Activated T-cell treated with anti-CD3 and anti-CD28 coated beads, Interleukin-2, amount 50 U/mL, for 4 hours (primary cell): ENCODE measurements at regions not wholly inside any gene's neighbourhood (a gene's known extent, or its start where the extent isn't known, plus 50 kb on each side); places are given as distances from the start of the nearest gene placed in this dataset.

Experiments used
- ATAC-seq, 2 donors: fragments of 200-7000 bp; cut with Tn5 transposase; one replicate each; pipeline ENCODE4 v1.10.0; 2021
- DNase-seq: peaks from one replicate; pipeline ENCODE4 v3.0.0-alpha.2; 2020
- H3K27me3 Mint-ChIP-seq: one replicate; pipeline ENCODE4 v1.8.0; 2021; ENCODE audit warnings: low read depth, mixed read lengths
- H3K36me3 Mint-ChIP-seq: one replicate; pipeline ENCODE4 v1.8.0; 2022; ENCODE audit warnings: mixed read lengths; ENCODE audit not compliant: insufficient read depth
- H3K4me1 Mint-ChIP-seq: one replicate; pipeline ENCODE4 v1.8.0; 2021; ENCODE audit warnings: low read depth, mixed read lengths
- H3K4me3 Mint-ChIP-seq: one replicate; pipeline ENCODE4 v1.8.0; 2021; ENCODE audit warnings: mild to moderate bottlenecking, moderate library complexity, mixed read lengths
- H3K9me3 Mint-ChIP-seq: one replicate; pipeline ENCODE4 v1.8.0; 2021; ENCODE audit warnings: mixed read lengths

- Mint-ChIP-seq H3K4me1 (no peaks in the 10 kb centered on the region), H3K4me3 (no peak overlapping the region), H3K27me3 (no peaks in the 10 kb centered on the region), H3K9me3 (peaks cover 42% of the 10 kb centered on the region), H3K36me3 (no peaks in the 10 kb centered on the region)
- DNase-seq (no peak), ATAC-seq (no peak)
These were observed 532.8 kb upstream of the DEPDC1 start for GRCh38 chr1:69029649-69030048.

GRCh38 chr1:69038379-69038778 lies 529.3 kb upstream of the LRRC7 start:
- H3K4me1 Mint-ChIP-seq, result no peaks in the 10 kb centered on the region
- H3K36me3 Mint-ChIP-seq, result no peaks in the 10 kb centered on the region
- ATAC-seq (no peak), DNase-seq (no peak)
- H3K9me3 Mint-ChIP-seq, result peaks cover 26% of the 10 kb centered on the region
- no peak overlapping the region for H3K4me3 Mint-ChIP-seq
- no peaks in the 10 kb centered on the region for H3K27me3 Mint-ChIP-seq

- no peaks in the 10 kb centered on the region for H3K27me3 Mint-ChIP-seq
- DNase-seq (no peak), ATAC-seq (no peak)
- H3K4me3 Mint-ChIP-seq, result no peak overlapping the region
- H3K4me1 Mint-ChIP-seq, result no peaks in the 10 kb centered on the region
- peaks cover 4% of the 10 kb centered on the region for H3K9me3 Mint-ChIP-seq
- no peaks in the 10 kb centered on the region for H3K36me3 Mint-ChIP-seq
These were observed 522.1 kb upstream of the LRRC7 start for GRCh38 chr1:69045572-69045971.

DNA sequence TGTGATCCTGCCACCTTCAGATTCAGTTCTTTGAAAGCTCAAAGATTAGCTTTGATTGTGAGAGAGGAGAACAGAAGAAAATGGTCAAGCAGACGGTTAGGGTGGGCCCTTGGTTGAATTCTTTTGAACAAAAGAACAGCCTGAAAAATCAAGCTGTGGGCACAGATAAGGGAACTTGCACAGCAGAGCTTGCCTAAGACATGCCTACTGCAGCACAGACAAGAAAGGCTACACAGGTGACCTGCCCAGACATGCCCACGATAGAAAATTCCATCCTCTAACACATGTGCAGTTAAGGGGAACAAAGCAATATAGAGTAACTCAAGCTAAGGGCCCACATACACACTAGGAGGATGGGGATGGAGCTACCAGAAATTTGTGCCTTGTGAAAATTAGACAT lies 512.5 kb upstream of the LRRC7 start:
- peaks cover 3% of the 10 kb centered on the region for H3K9me3 Mint-ChIP-seq
- DNase-seq (no peak), ATAC-seq (no peak)
- no peaks in the 10 kb centered on the region for H3K4me1 Mint-ChIP-seq
- no peak overlapping the region for H3K4me3 Mint-ChIP-seq
- H3K27me3 Mint-ChIP-seq, result peaks cover 1% of the 10 kb centered on the region
- no peaks in the 10 kb centered on the region for H3K36me3 Mint-ChIP-seq

- no peak for DNase-seq
- peaks cover 1% of the 10 kb centered on the region for H3K27me3 Mint-ChIP-seq
- ATAC-seq, result no peak
- no peaks in the 10 kb centered on the region for H3K4me1 Mint-ChIP-seq
- H3K36me3 Mint-ChIP-seq, result no peaks in the 10 kb centered on the region
- H3K9me3 Mint-ChIP-seq, result peaks cover 5% of the 10 kb centered on the region
- H3K4me3 Mint-ChIP-seq, result no peak overlapping the region
These were observed 509.3 kb upstream of the LRRC7 start for GRCh38 chr1:69058454-69058853.

DNA sequence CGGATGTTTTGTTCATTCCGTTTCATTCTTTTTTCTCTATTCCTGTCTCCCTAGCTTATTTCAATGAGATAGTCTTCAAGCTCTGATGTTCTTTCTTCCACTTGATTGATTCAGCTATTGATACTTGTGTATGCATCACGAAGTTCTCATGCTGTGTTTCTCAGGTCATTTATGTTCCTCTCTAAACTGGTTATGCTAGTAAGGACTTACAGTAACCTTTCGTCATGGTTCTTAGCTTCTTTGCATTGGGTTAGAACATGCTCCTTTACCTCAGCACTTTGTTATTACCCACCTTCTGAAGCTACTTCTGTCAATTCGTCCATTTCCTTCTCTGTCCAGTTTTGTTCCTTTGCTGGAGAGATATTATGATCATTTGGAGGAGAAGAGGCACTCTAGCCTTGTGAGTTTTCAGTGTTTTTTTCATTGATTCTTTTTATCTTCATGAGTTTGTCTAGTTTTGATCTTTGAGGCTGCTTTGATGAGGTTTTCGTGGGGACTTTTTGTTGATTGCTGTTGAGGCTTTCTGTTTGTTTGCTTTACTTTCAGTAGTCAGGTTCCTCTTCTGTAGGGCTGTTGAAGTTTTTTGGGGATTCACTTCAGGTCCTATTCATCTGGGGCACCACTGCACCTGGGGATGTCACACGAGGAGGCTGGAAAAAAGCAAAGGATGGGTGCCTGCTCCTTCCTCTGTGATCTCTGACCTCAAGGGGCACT lies 496.9 kb upstream of the LRRC7 start:
- Mint-ChIP-seq H3K36me3 (no peaks in the 10 kb centered on the region), H3K9me3 (peaks cover 13% of the 10 kb centered on the region), H3K4me3 (no peak overlapping the region), H3K27me3 (no peaks in the 10 kb centered on the region), H3K4me1 (no peaks in the 10 kb centered on the region)
- ATAC-seq (no peak), DNase-seq (no peak)

DNA sequence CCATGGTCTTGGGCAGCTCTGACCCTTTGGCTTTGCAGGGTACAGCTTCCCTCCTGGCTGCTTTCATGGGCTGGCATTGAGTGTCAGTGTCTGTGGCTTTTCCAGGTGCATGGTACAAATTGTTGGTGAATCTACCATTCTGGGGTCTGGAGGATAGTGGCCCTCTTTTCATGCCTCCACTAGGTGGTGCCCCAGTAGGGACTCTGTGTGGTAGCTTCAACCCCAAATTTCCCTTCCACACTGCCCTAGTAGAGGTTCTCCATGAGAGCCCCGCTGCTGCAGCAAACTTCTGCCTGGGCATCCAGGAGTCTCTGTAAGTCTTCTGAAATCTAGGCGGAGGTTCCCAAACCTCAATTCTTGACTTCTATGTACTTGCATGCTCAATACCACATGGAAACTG lies 494.5 kb upstream of the LRRC7 start:
- no peaks in the 10 kb centered on the region for H3K27me3 Mint-ChIP-seq
- no peak overlapping the region for H3K4me3 Mint-ChIP-seq
- ATAC-seq, result no peak

DNA sequence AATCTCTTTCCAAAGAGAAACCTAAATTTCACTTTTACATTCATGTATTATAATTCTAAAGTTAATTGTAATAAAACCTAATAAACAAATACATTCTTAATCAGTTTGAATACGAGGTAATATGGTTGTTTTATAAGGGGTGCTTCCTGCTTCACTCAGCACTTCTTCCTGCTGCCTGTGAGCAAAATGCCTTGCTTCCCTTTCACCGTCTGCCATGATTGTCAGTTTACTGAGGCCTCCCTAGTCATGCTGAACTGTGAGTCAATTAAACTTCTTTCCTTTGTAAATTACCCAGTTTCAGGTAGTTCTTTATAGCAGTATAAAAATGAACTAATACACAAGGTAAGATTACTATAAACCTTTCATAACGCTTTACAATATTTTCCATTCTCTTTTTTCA lies 491.1 kb upstream of the LRRC7 start:
- peaks cover 8% of the 10 kb centered on the region for H3K9me3 Mint-ChIP-seq

More for the DNA sequence above, 494.5 kb upstream of the LRRC7 start:
- peaks cover 13% of the 10 kb centered on the region for H3K9me3 Mint-ChIP-seq
- no peaks in the 10 kb centered on the region for H3K4me1 Mint-ChIP-seq
- DNase-seq, result no peak
- H3K36me3 Mint-ChIP-seq, result no peaks in the 10 kb centered on the region

GRCh38 chr1:69077198-69077597 lies 490.5 kb upstream of the LRRC7 start:
- Mint-ChIP-seq H3K36me3 (no peaks in the 10 kb centered on the region), H3K9me3 (peaks cover 7% of the 10 kb centered on the region), H3K27me3 (no peaks in the 10 kb centered on the region), H3K4me1 (no peaks in the 10 kb centered on the region), H3K4me3 (no peak overlapping the region)
- DNase-seq, result no peak
- ATAC-seq, result no peak

More for the DNA sequence above, 491.1 kb upstream of the LRRC7 start:
- Mint-ChIP-seq H3K4me1 (no peaks in the 10 kb centered on the region), H3K36me3 (no peaks in the 10 kb centered on the region), H3K4me3 (no peak overlapping the region), H3K27me3 (no peaks in the 10 kb centered on the region)
- ATAC-seq (no peak), DNase-seq (no peak)

DNA sequence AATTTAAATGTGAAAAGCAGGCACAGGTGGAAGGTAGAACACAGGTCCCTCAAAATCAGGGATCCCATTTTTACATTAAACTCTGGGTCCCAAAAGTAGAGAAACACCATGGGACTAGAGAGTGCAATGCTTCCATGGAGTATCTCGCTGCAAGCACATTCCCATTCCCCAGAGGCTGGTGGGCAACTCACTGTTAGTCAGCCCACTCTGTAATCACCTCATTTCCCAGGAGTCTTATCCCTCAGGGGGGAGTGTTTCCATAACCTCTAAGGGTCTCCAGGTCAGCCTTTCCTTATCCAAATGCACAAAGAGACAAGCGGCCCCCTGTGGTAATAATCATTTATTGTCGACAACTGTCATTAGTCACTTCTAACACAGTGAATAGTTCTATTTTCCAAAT lies 490.1 kb upstream of the LRRC7 start:
- ATAC-seq (no peak), DNase-seq (no peak)
- Mint-ChIP-seq H3K9me3 (peaks cover 7% of the 10 kb centered on the region), H3K36me3 (no peaks in the 10 kb centered on the region), H3K4me1 (no peaks in the 10 kb centered on the region), H3K4me3 (no peak overlapping the region), H3K27me3 (no peaks in the 10 kb centered on the region)

GRCh38 chr1:69081668-69082067 lies 486.1 kb upstream of the LRRC7 start:
- Mint-ChIP-seq H3K9me3 (peaks cover 8% of the 10 kb centered on the region), H3K27me3 (no peaks in the 10 kb centered on the region), H3K4me3 (no peak overlapping the region), H3K4me1 (no peaks in the 10 kb centered on the region), H3K36me3 (no peaks in the 10 kb centered on the region)
- DNase-seq (no peak), ATAC-seq (no peak)

- Mint-ChIP-seq H3K9me3 (peaks cover 8% of the 10 kb centered on the region), H3K4me1 (no peaks in the 10 kb centered on the region), H3K36me3 (no peaks in the 10 kb centered on the region), H3K27me3 (no peaks in the 10 kb centered on the region), H3K4me3 (no peak overlapping the region)
- ATAC-seq (no peak), DNase-seq (no peak)
These were observed 485.4 kb upstream of the LRRC7 start for GRCh38 chr1:69082312-69082711.

- H3K36me3 Mint-ChIP-seq, result no peaks in the 10 kb centered on the region
- no peaks in the 10 kb centered on the region for H3K4me1 Mint-ChIP-seq
- no peak for ATAC-seq
- peaks cover 18% of the 10 kb centered on the region for H3K9me3 Mint-ChIP-seq
- DNase-seq, result no peak
- no peak overlapping the region for H3K4me3 Mint-ChIP-seq
- no peaks in the 10 kb centered on the region for H3K27me3 Mint-ChIP-seq
These were observed 481.6 kb upstream of the LRRC7 start for GRCh38 chr1:69086148-69086547.

DNA sequence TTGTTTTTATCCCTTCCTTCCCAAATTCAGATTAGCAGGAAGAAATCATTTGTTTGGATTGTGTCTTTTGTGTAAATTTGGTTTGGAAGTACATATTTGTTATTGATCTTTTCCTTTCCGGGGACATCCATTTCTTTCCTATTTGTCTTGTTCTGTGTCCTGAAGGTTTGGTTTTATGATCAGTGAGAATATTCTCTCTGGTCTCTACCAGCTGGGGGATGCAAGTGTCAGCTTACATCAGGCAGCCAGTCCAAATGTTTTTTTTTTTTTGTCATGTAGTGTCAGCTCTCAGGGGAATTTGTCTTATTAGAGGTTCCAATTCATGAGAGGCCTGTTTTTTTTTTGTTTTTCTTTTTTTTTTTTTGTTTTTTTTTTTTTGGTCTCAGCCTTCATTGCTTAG lies 479.2 kb upstream of the LRRC7 start:
- Mint-ChIP-seq H3K4me3 (no peak overlapping the region), H3K4me1 (no peaks in the 10 kb centered on the region), H3K9me3 (peaks cover 16% of the 10 kb centered on the region), H3K27me3 (no peaks in the 10 kb centered on the region), H3K36me3 (no peaks in the 10 kb centered on the region)
- no peak for ATAC-seq
- no peak for DNase-seq

- H3K27me3 Mint-ChIP-seq, result no peaks in the 10 kb centered on the region
- H3K9me3 Mint-ChIP-seq, result peaks cover 16% of the 10 kb centered on the region
- H3K4me1 Mint-ChIP-seq, result no peaks in the 10 kb centered on the region
- H3K4me3 Mint-ChIP-seq, result no peak overlapping the region
- DNase-seq, result no peak
- H3K36me3 Mint-ChIP-seq, result no peaks in the 10 kb centered on the region
- ATAC-seq, result no peak
These were observed 477.6 kb upstream of the LRRC7 start for GRCh38 chr1:69090170-69090569.

- Mint-ChIP-seq H3K4me3 (no peak overlapping the region), H3K4me1 (no peaks in the 10 kb centered on the region), H3K27me3 (no peaks in the 10 kb centered on the region), H3K36me3 (no peaks in the 10 kb centered on the region), H3K9me3 (peaks cover 18% of the 10 kb centered on the region)
- DNase-seq (no peak), ATAC-seq (no peak)
These were observed 477.0 kb upstream of the LRRC7 start for GRCh38 chr1:69090752-69091151.
